K562 (cell line): ENCODE measurements at regions not wholly inside any gene's neighbourhood (a gene's known extent, or its start where the extent isn't known, plus 50 kb on each side); places are given as distances from the start of the nearest gene placed in this dataset.

Source experiments
- ATAC-seq: fragments of 200-7000 bp; cut with Tn5 transposase; 3 replicates; pipeline ENCODE4 v1.9.1; 2020; ENCODE audit warnings: moderate library complexity
- BruUV-seq: library from RNA; stranded (reverse); fragments of 400-500 nt; replicated peaks from 2 replicates; lab custom pipeline; 2021; lab: Mats Ljungman, UMichigan
- CTCF ChIA-PET: fragments of 300-600 bp; formaldehyde crosslinking; extraction: SDS; loops from one replicate; lab custom pipeline; 2021; ENCODE audit warnings: low intra/inter-chr PET ratio; lab: Yijun Ruan, JAX
- POLR2A ChIA-PET: fragments of 300-600, 350-650 bp; sonication (Branson Sonifier 250); formaldehyde crosslinking; extraction: SDS; loops from one replicate; lab custom pipeline; 2021; ENCODE audit warnings: antibody characterized with exemption, inconsistent platforms; lab: Yijun Ruan, JAX
- DNase-seq, 4 experiments: peaks; one replicate each; pipeline versions ENCODE4 v3.0.0 to v3.0.0-alpha.2; 2011 to 2018; ENCODE audit warnings: low spot score in 3 of 4, mixed read lengths in 3 of 4; ENCODE audit errors: extremely low read depth in 1 of 4
- FAIRE-seq: peaks from 2 replicates; lab custom pipeline; 2011; peaks lifted over from hg19 to GRCh38; lab: Jason Lieb, UNC
- H2AFZ ChIP-seq: 2 replicates; pipeline ENCODE4 v1.6.0; 2011; ENCODE audit warnings: low read depth, low read length, control low read depth, inconsistent platforms
- H3K27ac ChIP-seq: fragments of 200-600 bp; 3 replicates; pipeline ENCODE4 v1.8.0; 2011; ENCODE audit warnings: low read depth, mild to moderate bottlenecking, control low read depth, inconsistent platforms, low read length, moderate library complexity, mixed read lengths; ENCODE audit errors: extremely low read depth
- H3K27me3 ChIP-seq, 2 experiments: fragments of 300-600 bp in 1 of 2; 2 replicates in 1 of 2; 3 replicates in 1 of 2; pipeline versions ENCODE4 v1.6.0 to v1.8.0; 2011; ENCODE audit warnings: inconsistent platforms in 2 of 2, low read length in 2 of 2, mild to moderate bottlenecking in 1 of 2, mixed read lengths in 1 of 2, moderate library complexity in 1 of 2; ENCODE audit not compliant: control insufficient read depth in 2 of 2, insufficient read depth in 2 of 2
- H3K36me3 ChIP-seq: fragments of 300-600 bp; 3 replicates; pipeline ENCODE4 v1.8.0; 2011; ENCODE audit warnings: mild to moderate bottlenecking, low read length, inconsistent platforms; ENCODE audit not compliant: control insufficient read depth, insufficient read depth
- H3K4me1 ChIP-seq, 2 experiments: fragments of 200-600 bp in 1 of 2; replicated peaks in 1 of 2; 2 replicates in 1 of 2; 3 replicates in 1 of 2; pipeline versions ENCODE4 v1.5.1 to v1.8.0; 2011; ENCODE audit warnings: inconsistent platforms in 2 of 2, low read length in 2 of 2, mild to moderate bottlenecking in 1 of 2, mixed read lengths in 1 of 2, moderate library complexity in 1 of 2; ENCODE audit not compliant: control insufficient read depth in 2 of 2, insufficient read depth in 2 of 2
- H3K4me2 ChIP-seq: 2 replicates; pipeline ENCODE4 v1.6.1; 2011; ENCODE audit warnings: low read length, control low read depth, inconsistent platforms, mixed read lengths; ENCODE audit not compliant: insufficient read depth
- H3K4me3 ChIP-seq: fragments of 200-600 bp; sonication (generic), shearing (Covaris generic); 2 replicates; pipeline ENCODE4 v1.5.1; 2016; ENCODE audit warnings: control low read depth, inconsistent platforms
- H3K79me2 ChIP-seq: fragments of 200-600 bp; 3 replicates; pipeline ENCODE4 v1.8.0; 2011; ENCODE audit warnings: low read length, inconsistent platforms; ENCODE audit not compliant: control insufficient read depth, insufficient read depth
- H3K9ac ChIP-seq, 2 experiments: 2 replicates each; pipeline versions ENCODE4 v1.6.0 to v1.6.1; 2011; ENCODE audit warnings: low read depth in 2 of 2, low read length in 2 of 2, control low read depth in 1 of 2, inconsistent platforms in 1 of 2, mild to moderate bottlenecking in 1 of 2, mixed read lengths in 1 of 2; ENCODE audit not compliant: insufficient read depth in 1 of 2
- H3K9me1 ChIP-seq: one replicate; pipeline ENCODE4 v1.6.0; 2011; ENCODE audit warnings: inconsistent platforms, mild to moderate bottlenecking, low read length, moderate library complexity; ENCODE audit not compliant: control insufficient read depth, insufficient read depth
- H3K9me3 ChIP-seq: replicated peaks from 2 replicates; pipeline ENCODE4 v1.5.1; 2011; ENCODE audit warnings: low read depth, low read length, inconsistent platforms; ENCODE audit not compliant: control insufficient read depth, insufficient read depth
- H4K20me1 ChIP-seq: replicated peaks from 2 replicates; pipeline ENCODE4 v1.6.1; 2011; ENCODE audit warnings: low read length, inconsistent platforms, mixed read lengths; ENCODE audit not compliant: control insufficient read depth, insufficient read depth
- BMI1 ChIP-seq: fragments of 150-350 bp; IDR thresholded peaks from 2 replicates; pipeline ENCODE4 v1.6.1; 2014; ENCODE audit warnings: low read length
- DNMT1 ChIP-seq: fragments of 450-650 bp; IDR thresholded peaks from 2 replicates; pipeline ENCODE4 v1.6.1; 2016; ENCODE audit warnings: antibody characterized with exemption, mild to moderate bottlenecking
- E2F3 ChIP-seq: fragments of 250-450 bp; sonication (Bioruptor Pico); IDR thresholded peaks from 2 replicates; pipeline ENCODE4 v1.4.0; 2020; ENCODE audit warnings: mild to moderate bottlenecking
- HOXB6 ChIP-seq: fragments of 250-450 bp; sonication (Bioruptor Pico); IDR thresholded peaks from 2 replicates; pipeline ENCODE4 v1.5.1; 2022; ENCODE audit warnings: mild to moderate bottlenecking, borderline replicate concordance
- MBD1 ChIP-seq: fragments of 250-450 bp; sonication (Bioruptor Pico); IDR thresholded peaks from 2 replicates; pipeline ENCODE4 v1.8.0; 2022; ENCODE audit warnings: inconsistent platforms
- PRPF4 ChIP-seq: fragments of 200-400 bp; formaldehyde crosslinking; IDR thresholded peaks from one replicate; pipeline ENCODE4 v1.6.1; 2017; ENCODE audit warnings: low read length, low read depth, mild to moderate bottlenecking; ENCODE audit not compliant: insufficient read depth, poor library complexity, severe bottlenecking
- ZFX ChIP-seq: sonication (generic); formaldehyde crosslinking; IDR thresholded peaks from 2 replicates; pipeline ENCODE4 v1.8.0; 2022; ENCODE audit warnings: mild to moderate bottlenecking, missing genetic modification reagents, moderate library complexity
- ZNF354B ChIP-seq: fragments of 250-450 bp; sonication (Bioruptor Pico); IDR thresholded peaks from 2 replicates; pipeline ENCODE4 v1.4.0; 2020
- ZNF592 ChIP-seq: fragments of 450-650 bp; IDR thresholded peaks from 2 replicates; pipeline ENCODE4 v1.6.1; 2017; ENCODE audit warnings: antibody characterized with exemption, mild to moderate bottlenecking
- WGBS: fragments of 100-300 bp; shearing (Covaris generic); methylation state at CpG from one replicate; pipeline ENCODE4 v1.1.6; 2016; ENCODE audit warnings: low coverage, mixed read lengths; ENCODE audit not compliant: insufficient coverage; ENCODE audit errors: missing lambda C conversion rate; 5-methylcytosine and 5-hydroxymethylcytosine counted together
- in situ Hi-C: fragments of 300-500 bp; cut with MboI; formaldehyde crosslinking; loops from 4 replicates; pipeline ENCODE4 v1.15.0; 2018; ENCODE audit warnings: inconsistent platforms, mixed read lengths
- intact Hi-C: fragments of 100-400 bp; cut with micrococcal nuclease; formaldehyde crosslinking; loops from 2 replicates; pipeline ENCODE4 v1.14.2; 2022

GRCh38 chr5:103774721-103775120, 212.1 kb upstream of the NUDT12 start:
- FAIRE-seq = no peak
- WGBS = 0% methylated on average over 1 of the region's 1 CpG
- POLR2A ChIA-PET = interaction anchor here (0.6 kb wide), 1 partner anchor 87 kb away, joined by 3 read pairs; no protein-coding TSS in a partner anchor

More at GRCh38 chr5:103774721-103775120, 212.1 kb upstream of the NUDT12 start:
- intact Hi-C loops (no loop called here), in situ Hi-C loops (no loop called here)
- CTCF ChIA-PET = no interaction called here
- Histone ChIP-seq H4K20me1 (no peaks in the 10 kb centered on the region), H3K9me3 (no peaks in the 10 kb centered on the region), H2AFZ (no peak overlapping the region), H3K27ac (no peak overlapping the region), H3K4me3 (no peak overlapping the region), H3K79me2 (no peaks in the 10 kb centered on the region), H3K27me3 (no peaks in the 10 kb centered on the region), H3K4me2 (no peak overlapping the region), H3K9me1 (no peaks in the 10 kb centered on the region), H3K36me3 (no peaks in the 10 kb centered on the region), H3K9ac (no peak overlapping the region), H3K4me1 (no peaks in the 10 kb centered on the region)
- BruUV-seq = no TSS peak
- DNase-seq = no peak
- ATAC-seq = no peak
- TF ChIP-seq ZFX = no peak
- TF ChIP-seq MBD1 = no peak
- TF ChIP-seq PRPF4 = no peak
- no peak for TF ChIP-seq BMI1
- TF ChIP-seq DNMT1 = no peak
- TF ChIP-seq HOXB6 (CRISPR knock-in tag) = no peak
- no peak for TF ChIP-seq E2F3 (CRISPR knock-in tag)
- no peak for TF ChIP-seq ZNF592
- no peak for TF ChIP-seq ZNF354B (CRISPR knock-in tag)
